WTC11 (cell line): ENCODE measurements at regions not wholly inside any gene's neighbourhood (a gene's known extent, or its start where the extent isn't known, plus 50 kb on each side); places are given as distances from the start of the nearest gene placed in this dataset.

Source experiments
- ATAC-seq: fragments of 200-7000 bp; cut with Tn5 transposase; 2 replicates; pipeline ENCODE4 v1.10.0; 2021; ENCODE audit warnings: mild to moderate bottlenecking, moderate library complexity
- CTCF ChIA-PET: fragments of 300-600 bp; sonication (Branson Sonifier 250); formaldehyde crosslinking; loops from one replicate; lab custom pipeline; 2021; ENCODE audit warnings: antibody characterized with exemption; lab: Charles Lee
- POLR2A ChIA-PET: fragments of 350-600 bp; sonication (Branson Sonifier 250); formaldehyde crosslinking; loops from one replicate; lab custom pipeline; 2021; ENCODE audit warnings: antibody characterized with exemption; lab: Charles Lee
- DNase-seq: peaks from one replicate; pipeline ENCODE4 v3.0.0; 2021; ENCODE audit warnings: low spot score
- H3K27ac Mint-ChIP-seq: 2 replicates; pipeline ENCODE4 v1.8.0; 2021; ENCODE audit warnings: mixed read lengths
- H3K27me3 Mint-ChIP-seq: 2 replicates; pipeline ENCODE4 v1.8.0; 2021; ENCODE audit warnings: low read depth, mild to moderate bottlenecking, moderate library complexity, mixed read lengths
- H3K36me3 Mint-ChIP-seq: 2 replicates; pipeline ENCODE4 v1.8.0; 2021; ENCODE audit warnings: mixed read lengths
- H3K4me1 Mint-ChIP-seq: 2 replicates; pipeline ENCODE4 v1.8.0; 2022; ENCODE audit warnings: mixed read lengths
- H3K4me3 Mint-ChIP-seq: 2 replicates; pipeline ENCODE4 v1.8.0; 2021; ENCODE audit warnings: mild to moderate bottlenecking, moderate library complexity, mixed read lengths
- H3K9me3 Mint-ChIP-seq: 2 replicates; pipeline ENCODE4 v1.8.0; 2021; ENCODE audit warnings: mixed read lengths
- ATF2 ChIP-seq: sonication (generic); formaldehyde crosslinking; IDR thresholded peaks from 2 replicates; pipeline ENCODE4 v1.8.1; 2022; ENCODE audit warnings: low read depth, missing genetic modification reagents, borderline replicate concordance
- CREB1 ChIP-seq: sonication (generic); formaldehyde crosslinking; IDR thresholded peaks from 2 replicates; pipeline ENCODE4 v1.8.0; 2023; ENCODE audit warnings: mild to moderate bottlenecking, missing genetic modification reagents
- ELF4 ChIP-seq: sonication (generic); formaldehyde crosslinking; IDR thresholded peaks from 2 replicates; pipeline ENCODE4 v1.8.1; 2022; ENCODE audit warnings: low read depth, mild to moderate bottlenecking, moderate library complexity, missing genetic modification reagents
- FOXK1 ChIP-seq: sonication (generic); formaldehyde crosslinking; IDR thresholded peaks from 2 replicates; pipeline ENCODE4 v1.8.0; 2022; ENCODE audit warnings: mild to moderate bottlenecking, moderate library complexity, missing genetic modification reagents
- HMGA2 ChIP-seq: fragments of 250-450 bp; sonication (Bioruptor Pico); IDR thresholded peaks from 2 replicates; pipeline ENCODE4 v1.4.0; 2021; ENCODE audit warnings: mild to moderate bottlenecking, moderate library complexity
- JAZF1 ChIP-seq: fragments of 250-450 bp; sonication (Bioruptor Pico); IDR thresholded peaks from 2 replicates; pipeline ENCODE4 v1.9.0; 2021; ENCODE audit warnings: moderate library complexity, mild to moderate bottlenecking, inconsistent platforms
- NR1H2 ChIP-seq: sonication (generic); formaldehyde crosslinking; IDR thresholded peaks from 2 replicates; pipeline ENCODE4 v1.9.0; 2021; ENCODE audit warnings: mild to moderate bottlenecking, moderate library complexity, missing genetic modification reagents
- OVOL2 ChIP-seq: fragments of 250-450 bp; sonication (Bioruptor Pico); IDR thresholded peaks from 2 replicates; pipeline ENCODE4 v1.9.0; 2021; ENCODE audit warnings: mild to moderate bottlenecking, borderline replicate concordance
- SMAD3 ChIP-seq: sonication (generic); formaldehyde crosslinking; IDR thresholded peaks from 2 replicates; pipeline ENCODE4 v1.8.0; 2022; ENCODE audit warnings: missing genetic modification reagents, mild to moderate bottlenecking, borderline replicate concordance
- SP1 ChIP-seq: sonication (generic); formaldehyde crosslinking; conservative IDR thresholded peaks from 2 replicates; pipeline ENCODE4 v1.8.1; 2022; ENCODE audit warnings: missing genetic modification reagents
- TP53 ChIP-seq: sonication (generic); formaldehyde crosslinking; IDR thresholded peaks from 2 replicates; pipeline ENCODE4 v1.8.1; 2023; ENCODE audit warnings: mild to moderate bottlenecking, missing genetic modification reagents
- ZNF317 ChIP-seq: sonication (generic); formaldehyde crosslinking; IDR thresholded peaks from 2 replicates; pipeline ENCODE4 v1.8.1; 2023; ENCODE audit warnings: low read depth, mild to moderate bottlenecking, moderate library complexity, missing genetic modification reagents, borderline replicate concordance
- TF ChIP-seq, protein P1 (sequence below): sonication (generic); formaldehyde crosslinking; IDR thresholded peaks from 2 replicates; pipeline ENCODE4 v1.8.1; 2022; ENCODE audit warnings: low read depth, mild to moderate bottlenecking, moderate library complexity, missing genetic modification reagents, borderline replicate concordance
- TF ChIP-seq, protein P2 (sequence below): fragments of 250-450 bp; sonication (Bioruptor Pico); IDR thresholded peaks from 2 replicates; pipeline ENCODE4 v1.9.0; 2021; ENCODE audit warnings: mild to moderate bottlenecking
- TF ChIP-seq, protein P3 (sequence below): sonication (generic); formaldehyde crosslinking; IDR thresholded peaks from 2 replicates; pipeline ENCODE4 v1.8.1; 2023; ENCODE audit warnings: mild to moderate bottlenecking, missing genetic modification reagents, moderate library complexity
- TF ChIP-seq, protein P4 (sequence below): sonication (generic); formaldehyde crosslinking; IDR thresholded peaks from 2 replicates; pipeline ENCODE4 v1.8.1; 2023; ENCODE audit warnings: mild to moderate bottlenecking, moderate library complexity, missing genetic modification reagents
- TF ChIP-seq, protein P5 (sequence below): sonication (generic); formaldehyde crosslinking; IDR thresholded peaks from 2 replicates; pipeline ENCODE4 v1.8.0; 2022; ENCODE audit warnings: mild to moderate bottlenecking, missing genetic modification reagents

DNA sequence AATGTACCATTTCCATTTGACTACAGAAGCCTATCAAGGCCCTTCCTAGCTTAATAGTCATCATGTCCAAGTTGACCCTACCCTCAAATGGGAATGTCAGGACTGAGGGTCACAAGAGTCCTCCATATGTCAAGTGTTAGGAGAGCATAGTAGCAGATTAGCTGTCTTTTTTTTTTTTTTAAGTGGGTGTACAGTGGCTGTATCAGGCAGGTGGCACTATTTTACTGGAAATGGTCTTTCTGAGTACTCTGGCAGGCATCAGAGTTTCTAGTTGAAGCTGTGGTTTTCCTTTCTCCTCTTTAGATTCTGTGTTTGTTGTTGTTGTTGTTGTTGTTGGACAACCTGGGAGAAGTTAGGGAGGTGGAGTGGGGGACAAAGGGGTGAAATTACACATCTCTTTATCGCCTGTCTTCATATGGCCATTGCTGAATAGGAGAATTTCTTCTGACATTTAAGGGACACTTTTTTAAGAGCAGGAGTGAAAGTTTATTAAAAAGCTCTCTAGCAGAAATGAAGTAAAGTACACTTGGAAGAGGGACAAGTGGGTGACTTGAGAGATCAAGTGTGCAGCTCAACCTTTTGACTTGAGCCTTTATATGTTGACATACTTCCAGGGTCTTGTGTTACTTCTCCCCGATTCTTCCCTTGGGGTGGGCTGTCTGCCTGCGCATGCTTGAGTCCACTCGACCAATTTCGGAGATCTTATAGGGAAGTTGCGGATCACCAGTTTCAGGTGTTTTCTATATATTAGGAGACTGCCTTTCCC is 104.1 kb upstream of the FOXP2 start (continued):
- TF ChIP-seq, protein P1, sequence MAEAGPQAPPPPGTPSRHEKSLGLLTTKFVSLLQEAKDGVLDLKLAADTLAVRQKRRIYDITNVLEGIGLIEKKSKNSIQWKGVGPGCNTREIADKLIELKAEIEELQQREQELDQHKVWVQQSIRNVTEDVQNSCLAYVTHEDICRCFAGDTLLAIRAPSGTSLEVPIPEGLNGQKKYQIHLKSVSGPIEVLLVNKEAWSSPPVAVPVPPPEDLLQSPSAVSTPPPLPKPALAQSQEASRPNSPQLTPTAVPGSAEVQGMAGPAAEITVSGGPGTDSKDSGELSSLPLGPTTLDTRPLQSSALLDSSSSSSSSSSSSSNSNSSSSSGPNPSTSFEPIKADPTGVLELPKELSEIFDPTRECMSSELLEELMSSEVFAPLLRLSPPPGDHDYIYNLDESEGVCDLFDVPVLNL = no peak
- TF ChIP-seq ZNF317 (CRISPR knock-in tag) (no peak), HMGA2 (CRISPR knock-in tag) (no peak), FOXK1 (CRISPR knock-in tag) (no peak), NR1H2 (CRISPR knock-in tag) (no peak), ATF2 (CRISPR knock-in tag) (no peak), CREB1 (CRISPR knock-in tag) (no peak)
- TF ChIP-seq, protein P2, sequence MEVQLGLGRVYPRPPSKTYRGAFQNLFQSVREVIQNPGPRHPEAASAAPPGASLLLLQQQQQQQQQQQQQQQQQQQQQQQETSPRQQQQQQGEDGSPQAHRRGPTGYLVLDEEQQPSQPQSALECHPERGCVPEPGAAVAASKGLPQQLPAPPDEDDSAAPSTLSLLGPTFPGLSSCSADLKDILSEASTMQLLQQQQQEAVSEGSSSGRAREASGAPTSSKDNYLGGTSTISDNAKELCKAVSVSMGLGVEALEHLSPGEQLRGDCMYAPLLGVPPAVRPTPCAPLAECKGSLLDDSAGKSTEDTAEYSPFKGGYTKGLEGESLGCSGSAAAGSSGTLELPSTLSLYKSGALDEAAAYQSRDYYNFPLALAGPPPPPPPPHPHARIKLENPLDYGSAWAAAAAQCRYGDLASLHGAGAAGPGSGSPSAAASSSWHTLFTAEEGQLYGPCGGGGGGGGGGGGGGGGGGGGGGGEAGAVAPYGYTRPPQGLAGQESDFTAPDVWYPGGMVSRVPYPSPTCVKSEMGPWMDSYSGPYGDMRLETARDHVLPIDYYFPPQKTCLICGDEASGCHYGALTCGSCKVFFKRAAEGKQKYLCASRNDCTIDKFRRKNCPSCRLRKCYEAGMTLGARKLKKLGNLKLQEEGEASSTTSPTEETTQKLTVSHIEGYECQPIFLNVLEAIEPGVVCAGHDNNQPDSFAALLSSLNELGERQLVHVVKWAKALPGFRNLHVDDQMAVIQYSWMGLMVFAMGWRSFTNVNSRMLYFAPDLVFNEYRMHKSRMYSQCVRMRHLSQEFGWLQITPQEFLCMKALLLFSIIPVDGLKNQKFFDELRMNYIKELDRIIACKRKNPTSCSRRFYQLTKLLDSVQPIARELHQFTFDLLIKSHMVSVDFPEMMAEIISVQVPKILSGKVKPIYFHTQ (CRISPR knock-in tag) = no peak
- TF ChIP-seq, protein P3, sequence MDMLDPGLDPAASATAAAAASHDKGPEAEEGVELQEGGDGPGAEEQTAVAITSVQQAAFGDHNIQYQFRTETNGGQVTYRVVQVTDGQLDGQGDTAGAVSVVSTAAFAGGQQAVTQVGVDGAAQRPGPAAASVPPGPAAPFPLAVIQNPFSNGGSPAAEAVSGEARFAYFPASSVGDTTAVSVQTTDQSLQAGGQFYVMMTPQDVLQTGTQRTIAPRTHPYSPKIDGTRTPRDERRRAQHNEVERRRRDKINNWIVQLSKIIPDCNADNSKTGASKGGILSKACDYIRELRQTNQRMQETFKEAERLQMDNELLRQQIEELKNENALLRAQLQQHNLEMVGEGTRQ = no peak

GRCh38 chr7:114309729-114310128 is 104.9 kb upstream of the FOXP2 start:
- Mint-ChIP-seq H3K4me1 (peaks cover 7% of the 10 kb centered on the region), H3K9me3 (0 out of 2 replicates have a peak, but pooled peaks cover 4% of the 10 kb centered on the region), H3K4me3 (no peak overlapping the region), H3K27ac (no peak overlapping the region), H3K27me3 (no peaks in the 10 kb centered on the region), H3K36me3 (no peaks in the 10 kb centered on the region)
- POLR2A ChIA-PET = no interaction called here
- CTCF ChIA-PET = interaction anchor here (1.1 to 1.2 kb wide), 2 partner anchors 230 to 354 kb away, joined by 3 to 4 read pairs; no protein-coding TSS in a partner anchor
- no peak for ATAC-seq
- DNase-seq = no peak
- TF ChIP-seq, protein P4, sequence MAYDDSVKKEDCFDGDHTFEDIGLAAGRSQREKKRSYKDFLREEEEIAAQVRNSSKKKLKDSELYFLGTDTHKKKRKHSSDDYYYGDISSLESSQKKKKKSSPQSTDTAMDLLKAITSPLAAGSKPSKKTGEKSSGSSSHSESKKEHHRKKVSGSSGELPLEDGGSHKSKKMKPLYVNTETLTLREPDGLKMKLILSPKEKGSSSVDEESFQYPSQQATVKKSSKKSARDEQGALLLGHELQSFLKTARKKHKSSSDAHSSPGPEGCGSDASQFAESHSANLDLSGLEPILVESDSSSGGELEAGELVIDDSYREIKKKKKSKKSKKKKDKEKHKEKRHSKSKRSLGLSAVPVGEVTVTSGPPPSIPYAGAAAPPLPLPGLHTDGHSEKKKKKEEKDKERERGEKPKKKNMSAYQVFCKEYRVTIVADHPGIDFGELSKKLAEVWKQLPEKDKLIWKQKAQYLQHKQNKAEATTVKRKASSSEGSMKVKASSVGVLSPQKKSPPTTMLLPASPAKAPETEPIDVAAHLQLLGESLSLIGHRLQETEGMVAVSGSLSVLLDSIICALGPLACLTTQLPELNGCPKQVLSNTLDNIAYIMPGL (CRISPR knock-in tag) = no peak
- TF ChIP-seq SMAD3 (CRISPR knock-in tag) (no peak), SP1 (CRISPR knock-in tag) (no peak), JAZF1 (CRISPR knock-in tag) (no peak), TP53 (CRISPR knock-in tag) (no peak), ZNF317 (CRISPR knock-in tag) (no peak), ELF4 (CRISPR knock-in tag) (no peak), OVOL2 (CRISPR knock-in tag) (no peak)
- TF ChIP-seq, protein P1 = no peak
- TF ChIP-seq, protein P5, sequence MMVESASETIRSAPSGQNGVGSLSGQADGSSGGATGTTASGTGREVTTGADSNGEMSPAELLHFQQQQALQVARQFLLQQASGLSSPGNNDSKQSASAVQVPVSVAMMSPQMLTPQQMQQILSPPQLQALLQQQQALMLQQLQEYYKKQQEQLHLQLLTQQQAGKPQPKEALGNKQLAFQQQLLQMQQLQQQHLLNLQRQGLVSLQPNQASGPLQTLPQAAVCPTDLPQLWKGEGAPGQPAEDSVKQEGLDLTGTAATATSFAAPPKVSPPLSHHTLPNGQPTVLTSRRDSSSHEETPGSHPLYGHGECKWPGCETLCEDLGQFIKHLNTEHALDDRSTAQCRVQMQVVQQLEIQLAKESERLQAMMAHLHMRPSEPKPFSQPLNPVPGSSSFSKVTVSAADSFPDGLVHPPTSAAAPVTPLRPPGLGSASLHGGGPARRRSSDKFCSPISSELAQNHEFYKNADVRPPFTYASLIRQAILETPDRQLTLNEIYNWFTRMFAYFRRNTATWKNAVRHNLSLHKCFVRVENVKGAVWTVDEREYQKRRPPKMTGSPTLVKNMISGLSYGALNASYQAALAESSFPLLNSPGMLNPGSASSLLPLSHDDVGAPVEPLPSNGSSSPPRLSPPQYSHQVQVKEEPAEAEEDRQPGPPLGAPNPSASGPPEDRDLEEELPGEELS = no peak
